NCI-H446 treated with DMSO at 0.1 percent for 48 hours (cell line): ENCODE measurements at regions not wholly inside any gene's neighbourhood (a gene's known extent, or its start where the extent isn't known, plus 50 kb on each side); places are given as distances from the start of the nearest gene placed in this dataset.
"Not testable (repeated sequence)": the region's sequence is repeated elsewhere in the genome, so short reads cannot be mapped to it uniquely, and the experiment has no call there.

ENCODE experiments used
- DNase-seq: peaks from one replicate; lab custom pipeline; 2025; lab: John Stamatoyannopoulos, UW

GRCh38 chr5:71822065-71822464 is 103.0 kb downstream of the CARTPT start:
- not testable (repeated sequence) for DNase-seq

DNA sequence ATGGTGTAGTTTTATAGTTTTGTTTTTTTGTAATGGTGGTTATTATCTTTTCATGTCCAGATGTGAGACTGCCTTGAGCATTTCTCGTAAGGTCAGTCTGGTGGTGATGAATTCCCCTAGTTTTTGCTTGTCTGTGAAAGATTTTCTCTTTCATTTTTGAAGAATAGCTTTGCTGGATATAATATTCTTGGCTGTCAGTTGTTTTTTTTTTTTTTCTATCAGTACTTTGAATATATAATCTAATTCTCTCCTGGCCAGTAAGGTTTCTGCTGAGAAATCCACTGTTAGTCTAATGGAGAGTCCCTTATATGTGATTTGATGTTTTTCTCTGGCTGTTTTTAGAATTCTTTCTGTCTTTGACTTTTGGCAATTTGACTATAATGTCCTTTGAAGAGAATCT is 106.9 kb downstream of the CARTPT start:
- DNase-seq = no peak

- DNase-seq = peak; percentile 1
Observed at GRCh38 chr5:71828291-71829040, 109.4 kb downstream of the CARTPT start.

- DNase-seq = no peak
Observed at GRCh38 chr5:71829206-71829605, 110.1 kb downstream of the CARTPT start.

- DNase-seq = peak; percentile 78
Observed at GRCh38 chr5:71830681-71831539, 111.8 kb downstream of the CARTPT start.

DNA sequence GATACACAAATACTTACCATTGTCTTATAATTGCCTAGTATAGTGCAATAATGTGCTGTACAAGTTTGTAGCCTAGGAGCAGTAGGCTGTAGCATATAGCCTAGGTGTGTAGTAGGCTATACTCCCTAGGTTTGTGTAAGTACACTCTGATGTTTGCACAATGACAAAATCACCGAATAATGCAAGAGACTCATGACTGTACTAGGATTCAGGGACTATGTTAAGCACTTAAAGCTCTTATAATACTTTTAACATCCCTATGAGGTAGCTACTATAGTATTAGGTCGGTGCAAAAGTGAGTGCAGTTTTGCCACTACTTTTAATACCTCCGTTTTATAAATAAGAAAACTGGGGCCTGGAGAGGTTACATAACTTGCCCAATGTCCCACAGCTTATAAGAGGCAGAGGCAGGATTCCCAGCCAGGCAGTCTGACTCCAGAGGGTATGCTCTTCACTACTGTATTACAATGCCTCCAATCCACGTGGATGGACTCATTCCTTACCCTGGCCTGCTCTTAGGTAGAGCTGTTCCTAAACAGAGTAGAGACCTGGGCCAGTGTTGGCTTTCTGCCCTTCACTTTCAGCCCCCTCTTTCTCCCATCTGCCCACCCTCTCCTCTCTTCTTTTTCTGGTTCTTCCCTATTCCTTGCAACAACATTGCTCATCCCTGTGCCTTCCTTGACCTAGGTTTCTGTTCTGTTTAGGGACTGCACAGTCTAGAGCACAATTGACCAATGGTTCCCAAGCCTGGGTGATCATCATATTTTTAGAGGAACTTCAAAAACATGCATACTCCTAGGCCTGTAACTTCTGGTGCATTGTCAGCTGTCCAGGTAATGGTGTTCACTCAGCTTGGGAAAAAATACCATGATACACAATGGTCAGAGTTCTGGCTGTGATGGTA is 114.0 kb downstream of the CARTPT start:
- no peak for DNase-seq

DNA sequence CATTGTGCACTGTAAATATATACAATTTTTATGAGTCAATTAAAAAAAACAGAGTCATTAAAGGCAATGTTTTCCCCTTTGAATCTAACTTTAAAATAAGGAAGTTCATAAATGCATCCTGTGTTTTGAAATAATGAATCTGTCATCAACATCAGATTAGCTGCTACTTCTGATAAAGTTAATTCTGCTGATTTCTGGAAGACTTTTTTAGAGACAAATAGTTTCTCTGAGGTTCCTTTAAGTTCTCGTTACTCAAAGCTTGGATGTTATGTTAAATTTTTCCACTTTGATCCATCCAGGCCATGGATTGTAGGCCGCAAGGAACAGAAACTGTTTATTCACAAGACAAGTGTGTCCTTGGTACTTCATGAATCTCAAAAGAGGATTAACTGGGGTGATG is 115.5 kb downstream of the CARTPT start:
- DNase-seq = no peak

GRCh38 chr5:71836084-71836483 is 117.0 kb downstream of the CARTPT start:
- DNase-seq = no peak

- no peak for DNase-seq
Observed at GRCh38 chr5:71836559-71837112, 117.6 kb downstream of the CARTPT start.

DNA sequence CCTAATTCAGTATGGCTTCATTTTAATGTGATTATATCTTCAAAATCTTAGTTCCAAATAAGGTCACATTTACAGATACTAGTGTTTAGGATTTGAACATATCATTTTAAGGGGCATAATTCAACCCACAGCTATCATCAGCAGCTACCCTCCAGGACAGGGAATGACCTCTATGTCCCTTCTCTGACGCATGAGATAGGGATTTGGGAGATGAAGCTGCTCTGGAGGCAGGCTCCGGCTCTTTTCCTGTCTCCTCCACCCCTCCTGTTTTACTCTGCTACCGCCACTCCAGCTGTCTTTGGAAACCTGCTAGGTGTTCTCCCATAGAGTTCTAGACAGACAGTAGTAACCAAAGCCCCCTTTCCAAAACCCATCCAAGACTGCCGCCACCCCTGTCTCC is 119.2 kb downstream of the CARTPT start:
- no peak for DNase-seq

GRCh38 chr5:71839096-71839884 is 120.2 kb downstream of the CARTPT start:
- no peak for DNase-seq

DNA sequence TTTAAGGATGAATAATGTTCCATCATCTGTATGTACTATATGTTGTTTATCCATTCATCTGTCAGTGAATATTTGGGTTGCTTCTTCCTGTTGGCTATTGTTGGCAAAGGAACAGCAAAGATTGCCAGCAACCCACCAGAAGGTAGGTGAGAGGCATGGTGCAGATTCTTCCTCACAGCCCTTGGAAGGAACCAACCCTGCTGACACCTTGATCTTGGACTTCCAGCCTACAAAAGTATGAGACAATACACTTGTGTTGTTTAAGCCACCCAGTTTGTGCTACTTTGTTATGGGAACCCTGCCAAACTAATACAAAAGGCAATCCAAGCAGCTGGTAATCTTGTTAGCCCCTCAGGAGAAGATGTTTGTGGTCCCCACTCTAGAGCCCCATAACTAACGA is 122.0 kb downstream of the CARTPT start:
- no peak for DNase-seq

DNA sequence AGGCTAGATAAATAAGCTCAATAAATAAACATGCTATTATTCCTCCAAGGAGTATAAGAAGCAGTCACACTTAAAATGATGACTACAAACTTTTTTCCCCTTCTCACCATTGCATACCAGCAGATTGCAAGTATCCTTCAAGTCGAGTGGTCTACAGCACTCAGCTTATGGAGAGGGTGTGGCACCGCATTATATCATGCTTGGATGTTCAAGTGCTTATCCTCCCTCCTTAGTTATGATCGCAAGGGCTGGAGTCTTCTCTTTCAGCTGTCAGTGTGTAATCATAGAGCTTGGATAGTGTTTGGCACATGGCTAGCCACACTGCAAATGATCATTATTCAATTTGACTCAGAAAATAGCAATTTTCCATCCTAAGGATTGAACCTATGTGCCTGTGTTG is 124.0 kb downstream of the CARTPT start:
- no peak for DNase-seq

GRCh38 chr5:71844862-71845261 is 125.8 kb downstream of the CARTPT start:
- DNase-seq = no peak

GRCh38 chr5:71859515-71859914 is 140.4 kb downstream of the CARTPT start:
- no peak for DNase-seq

GRCh38 chr5:71860048-71860447 is 141.0 kb downstream of the CARTPT start:
- no peak for DNase-seq

DNA sequence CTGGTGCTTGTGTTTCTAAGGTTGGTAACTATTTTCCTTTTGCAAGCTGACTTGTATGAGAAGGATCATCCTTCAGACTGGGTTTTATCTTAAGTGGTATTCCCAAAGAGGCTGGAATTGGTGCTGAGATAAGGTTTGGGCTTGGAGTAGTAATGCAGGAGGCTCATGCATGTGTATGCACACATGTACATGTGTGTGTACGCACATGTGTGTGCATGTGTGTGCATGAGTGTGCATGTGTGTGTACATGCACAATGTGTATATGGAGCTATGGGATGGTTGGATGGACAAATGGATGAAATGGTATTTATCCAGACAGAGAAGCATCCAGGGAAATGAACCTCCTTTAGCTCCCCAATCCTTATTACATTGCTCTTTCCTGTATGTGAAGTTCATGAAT is 142.6 kb downstream of the CARTPT start:
- DNase-seq = no peak

GRCh38 chr5:71862087-71862486 is 143.0 kb downstream of the CARTPT start:
- no peak for DNase-seq

DNA sequence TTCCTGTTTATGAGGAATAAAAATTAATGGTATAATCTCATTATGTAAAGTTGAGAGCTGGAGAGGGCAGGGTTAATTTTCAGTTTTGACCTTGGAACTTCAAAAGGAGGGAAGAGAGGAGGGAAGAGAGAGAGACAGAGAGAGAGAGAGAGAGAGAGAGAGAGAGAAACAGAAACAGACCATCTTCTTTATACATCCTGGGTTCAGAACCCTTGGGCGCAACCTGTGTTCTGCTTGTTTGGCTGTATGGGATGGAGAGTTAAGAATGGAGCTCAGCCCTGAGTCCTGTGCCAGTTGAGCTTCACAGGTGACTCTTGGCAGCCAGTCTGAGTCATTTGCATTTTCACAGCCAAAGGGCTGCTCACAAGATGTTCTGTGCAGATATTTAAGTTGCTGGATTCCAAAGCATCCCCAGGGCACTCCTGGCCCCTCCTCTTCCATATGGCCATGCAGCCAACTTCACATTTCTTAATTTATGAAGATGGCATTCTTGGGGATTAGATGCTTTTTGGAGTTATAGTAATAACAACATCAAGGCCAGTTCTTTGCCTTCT is 143.5 kb downstream of the CARTPT start:
- no peak for DNase-seq

DNA sequence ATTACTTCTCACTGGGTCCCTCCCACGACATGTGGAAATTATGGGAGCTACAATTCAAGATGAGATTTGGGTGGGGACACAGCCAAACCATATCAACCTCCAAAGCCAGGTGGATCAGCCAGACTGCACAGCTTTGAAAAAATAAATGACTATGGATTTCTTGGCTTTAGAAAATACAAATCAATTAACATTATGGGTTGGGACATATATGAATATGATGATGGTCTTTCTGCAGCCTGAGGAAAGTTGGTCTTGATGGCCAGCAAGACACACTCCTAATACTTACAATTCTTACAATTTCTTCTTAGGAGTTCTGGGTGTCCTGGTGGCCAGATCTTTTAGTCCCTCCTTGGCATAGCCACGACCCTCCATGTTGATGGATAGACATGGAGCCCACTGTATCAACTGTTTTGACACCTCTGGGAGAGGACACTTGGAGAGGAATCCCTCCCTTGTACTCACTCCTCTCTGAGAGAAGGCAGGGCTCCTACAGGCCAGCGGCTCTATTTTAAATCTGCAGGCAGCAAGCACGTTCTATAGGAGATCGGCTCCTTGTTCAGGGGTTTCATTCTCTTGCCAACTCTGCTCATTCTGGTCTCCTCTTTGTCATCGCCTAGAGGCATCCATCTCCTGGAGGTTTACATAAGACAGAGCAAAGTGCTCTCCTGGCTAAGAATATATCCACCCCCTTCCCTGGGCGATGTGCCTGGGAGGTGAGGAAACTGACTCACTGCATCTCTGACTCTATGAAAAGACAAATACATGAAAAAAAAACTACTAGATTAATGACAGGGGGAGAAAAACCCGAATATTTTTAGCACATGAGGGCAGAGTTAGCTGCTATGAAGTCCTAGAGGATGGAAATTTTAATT is 145.9 kb downstream of the CARTPT start:
- DNase-seq = no peak
